AG04449 (cell line): ENCODE measurements at regions not wholly inside any gene's neighbourhood (a gene's known extent, or its start where the extent isn't known, plus 50 kb on each side); places are given as distances from the start of the nearest gene placed in this dataset.
"Not testable (repeated sequence)": the region's sequence is repeated elsewhere in the genome, so short reads cannot be mapped to it uniquely, and the experiment has no call there.

ENCODE experiments used
- CTCF ChIA-PET: fragments of 350-600 bp; formaldehyde crosslinking; extraction: SDS; loops from one replicate; lab custom pipeline; 2021; ENCODE audit warnings: antibody characterized with exemption; lab: Yijun Ruan, JAX
- POLR2A ChIA-PET: fragments of 400-600, 350-600 bp; formaldehyde crosslinking; extraction: SDS; loops from one replicate; lab custom pipeline; 2020; ENCODE audit warnings: antibody characterized with exemption, inconsistent platforms; lab: Yijun Ruan, JAX
- DNase-seq: peaks from one replicate; pipeline ENCODE4 v3.0.0-alpha.2; 2010; ENCODE audit warnings: low read depth, low spot score
- H3K4me3 ChIP-seq: 2 replicates; pipeline ENCODE4 v1.5.1; 2011; ENCODE audit warnings: low read depth, mild to moderate bottlenecking, control low read depth, low read length
- TF ChIP-seq, protein P1 (sequence below): IDR thresholded peaks from one replicate; pipeline ENCODE4 v1.5.1; 2011; ENCODE audit warnings: mild to moderate bottlenecking, moderate library complexity, low read length, control low read depth, inconsistent platforms; ENCODE audit not compliant: insufficient read depth; ENCODE audit errors: missing control alignments

- no peak overlapping the region for H3K4me3 ChIP-seq
- TF ChIP-seq, protein P1, sequence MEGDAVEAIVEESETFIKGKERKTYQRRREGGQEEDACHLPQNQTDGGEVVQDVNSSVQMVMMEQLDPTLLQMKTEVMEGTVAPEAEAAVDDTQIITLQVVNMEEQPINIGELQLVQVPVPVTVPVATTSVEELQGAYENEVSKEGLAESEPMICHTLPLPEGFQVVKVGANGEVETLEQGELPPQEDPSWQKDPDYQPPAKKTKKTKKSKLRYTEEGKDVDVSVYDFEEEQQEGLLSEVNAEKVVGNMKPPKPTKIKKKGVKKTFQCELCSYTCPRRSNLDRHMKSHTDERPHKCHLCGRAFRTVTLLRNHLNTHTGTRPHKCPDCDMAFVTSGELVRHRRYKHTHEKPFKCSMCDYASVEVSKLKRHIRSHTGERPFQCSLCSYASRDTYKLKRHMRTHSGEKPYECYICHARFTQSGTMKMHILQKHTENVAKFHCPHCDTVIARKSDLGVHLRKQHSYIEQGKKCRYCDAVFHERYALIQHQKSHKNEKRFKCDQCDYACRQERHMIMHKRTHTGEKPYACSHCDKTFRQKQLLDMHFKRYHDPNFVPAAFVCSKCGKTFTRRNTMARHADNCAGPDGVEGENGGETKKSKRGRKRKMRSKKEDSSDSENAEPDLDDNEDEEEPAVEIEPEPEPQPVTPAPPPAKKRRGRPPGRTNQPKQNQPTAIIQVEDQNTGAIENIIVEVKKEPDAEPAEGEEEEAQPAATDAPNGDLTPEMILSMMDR = no peak
- ChIA-PET POLR2A (no interaction called here), CTCF (no interaction called here)
- no peak for DNase-seq
Observed at GRCh38 chr5:67805666-67806348, 409.7 kb upstream of the PIK3R1 start.

DNA sequence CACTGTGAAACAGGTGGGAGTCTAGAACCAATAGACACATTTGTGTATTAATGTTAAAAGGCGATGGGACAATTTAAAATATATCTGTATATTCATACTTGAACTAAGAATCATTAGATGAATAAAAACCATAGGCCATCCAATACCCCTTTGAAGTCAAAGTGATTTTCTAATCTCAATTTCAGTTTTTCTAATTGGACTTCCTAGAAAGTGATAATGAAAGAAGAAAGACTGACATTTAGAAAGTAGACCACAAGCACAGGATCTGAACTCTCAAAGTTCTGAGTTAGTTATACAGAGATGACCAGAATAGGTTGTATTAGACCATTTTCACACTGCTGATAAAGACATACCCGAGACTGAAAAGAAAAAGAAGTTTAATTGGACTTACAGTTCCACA is 412.8 kb upstream of the PIK3R1 start:
- H3K4me3 ChIP-seq = no peak overlapping the region
- no peak for DNase-seq
- TF ChIP-seq, protein P1 = no peak
- POLR2A ChIA-PET = no interaction called here
- CTCF ChIA-PET = no interaction called here

DNA sequence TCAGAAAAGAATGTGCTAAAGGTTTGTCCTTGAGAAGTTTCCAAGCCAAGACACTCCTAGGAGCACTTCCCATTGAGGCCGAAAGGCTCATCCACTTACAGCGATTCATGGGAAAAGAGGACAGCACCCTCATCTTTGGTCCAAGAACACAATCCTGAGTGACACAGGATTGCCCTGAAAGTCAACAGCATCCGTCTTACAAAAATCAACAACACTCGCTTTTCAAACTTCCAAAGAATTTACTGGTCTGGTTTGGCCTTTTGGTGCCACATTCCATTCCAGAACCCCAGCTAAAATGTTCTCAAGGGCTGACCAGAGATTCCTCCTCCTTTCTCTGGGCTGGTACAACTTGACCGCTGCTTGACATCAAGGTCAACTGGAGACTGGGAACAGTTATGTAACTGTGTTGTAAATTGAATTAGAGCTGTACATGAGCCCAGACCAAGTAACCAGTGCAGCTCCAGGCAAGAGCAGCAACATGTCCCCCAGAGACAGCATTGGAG is 415.8 kb upstream of the PIK3R1 start:
- TF ChIP-seq, protein P1 = no peak
- DNase-seq = no peak
- H3K4me3 ChIP-seq = no peak overlapping the region
- POLR2A ChIA-PET = no interaction called here
- CTCF ChIA-PET = no interaction called here

- POLR2A ChIA-PET, CTCF ChIA-PET, DNase-seq, H3K4me3 ChIP-seq: not testable (repeated sequence)
Observed at GRCh38 chr5:67798470-67798869, 417.1 kb upstream of the PIK3R1 start.

GRCh38 chr5:67795781-67796477 is 419.6 kb upstream of the PIK3R1 start:
- no peak for DNase-seq
- TF ChIP-seq, protein P1 = no peak

DNA sequence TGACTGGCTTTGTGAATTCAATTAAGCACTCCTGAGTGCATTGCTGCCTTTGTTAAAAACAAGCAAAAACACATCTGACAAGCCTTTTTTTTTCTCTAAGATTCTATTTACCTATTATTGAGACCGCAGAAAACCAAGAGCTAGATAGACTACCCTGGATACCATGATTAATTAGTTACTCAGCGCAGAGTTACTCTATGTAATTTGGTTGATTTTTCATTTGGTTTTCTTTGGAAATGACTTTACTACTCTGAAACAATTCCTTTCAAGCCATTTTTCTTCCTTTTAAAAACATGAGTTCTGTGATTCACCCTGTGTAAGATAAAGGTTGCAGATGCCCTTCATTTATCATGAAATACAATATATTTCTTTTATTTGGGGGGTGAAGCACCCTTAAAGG is 421.6 kb upstream of the PIK3R1 start:
- ChIA-PET CTCF (no interaction called here), POLR2A (no interaction called here)
- TF ChIP-seq, protein P1 = no peak
- no peak for DNase-seq
- no peak overlapping the region for H3K4me3 ChIP-seq

More at GRCh38 chr5:67795781-67796477, 419.6 kb upstream of the PIK3R1 start:
- ChIA-PET POLR2A (no interaction called here), CTCF (no interaction called here)
- H3K4me3 ChIP-seq = no peak overlapping the region
